DND-41 (cell line): ENCODE measurements at regions not wholly inside any gene's neighbourhood (a gene's known extent, or its start where the extent isn't known, plus 50 kb on each side); places are given as distances from the start of the nearest gene placed in this dataset.

ENCODE experiments used
- CTCF ChIP-seq: IDR thresholded peaks from 2 replicates; pipeline ENCODE4 v1.5.1; 2012; ENCODE audit warnings: borderline replicate concordance, low read length, moderate library complexity, mild to moderate bottlenecking; ENCODE audit not compliant: poor library complexity, severe bottlenecking; ENCODE audit errors: extremely low read depth
- EZH2 ChIP-seq: IDR thresholded peaks from 3 replicates; pipeline ENCODE4 v1.6.1; 2012; ENCODE audit warnings: borderline replicate concordance, low read depth, mild to moderate bottlenecking, moderate library complexity, low read length, inconsistent platforms; ENCODE audit not compliant: severe bottlenecking

- TF ChIP-seq CTCF (no peak), EZH2 (no peak)
These were observed 264.3 kb upstream of the ECI2 start for GRCh38 chr6:4399656-4400055.
